ENCODE measurements at regions not wholly inside any gene's neighbourhood (a gene's known extent, or its start where the extent isn't known, plus 50 kb on each side); places are given as distances from the start of the nearest gene placed in this dataset.

GRCh38 chr15:61685971-61686370 lies 374.3 kb downstream of the VPS13C start:
- no peak overlapping the region for H3K4me3 ChIP-seq (ENCODE audit: low read length)
- DNase-seq (ENCODE audit: low read depth): no peak
- no peak for TF ChIP-seq CTCF (IDR thresholded peaks at IDR 0.05; ENCODE audit: insufficient read depth, low read depth, low read length, missing control alignments)

GRCh38 chr15:61685534-61685933 lies 374.7 kb downstream of the VPS13C start:
- no peak for TF ChIP-seq CTCF (IDR thresholded peaks at IDR 0.05; ENCODE audit: insufficient read depth, low read depth, low read length, missing control alignments)
- no peak overlapping the region for H3K4me3 ChIP-seq (ENCODE audit: low read length)
- peak; percentile 46 for DNase-seq (ENCODE audit: low read depth)

- no peak for DNase-seq (ENCODE audit: low read depth)
- TF ChIP-seq CTCF (IDR thresholded peaks at IDR 0.05; ENCODE audit: insufficient read depth, low read depth, low read length, missing control alignments): no peak
Observed at GRCh38 chr15:61684749-61685467, 375.3 kb downstream of the VPS13C start.

GRCh38 chr15:61682891-61683735 lies 377.1 kb downstream of the VPS13C start:
- H3K4me3 ChIP-seq (ENCODE audit: low read length): no peak overlapping the region
- DNase-seq (ENCODE audit: low read depth): no peak
- no peak for TF ChIP-seq CTCF (IDR thresholded peaks at IDR 0.05; ENCODE audit: insufficient read depth, low read depth, low read length, missing control alignments)

More at GRCh38 chr15:61684749-61685467, 375.3 kb downstream of the VPS13C start:
- no peak overlapping the region for H3K4me3 ChIP-seq (ENCODE audit: low read length)

GRCh38 chr15:61681676-61682075 lies 378.6 kb downstream of the VPS13C start:
- DNase-seq (ENCODE audit: low read depth): no peak
- no peak overlapping the region for H3K4me3 ChIP-seq (ENCODE audit: low read length)
- no peak for TF ChIP-seq CTCF (IDR thresholded peaks at IDR 0.05; ENCODE audit: insufficient read depth, low read depth, low read length, missing control alignments)

- DNase-seq (ENCODE audit: low read depth): no peak
- TF ChIP-seq CTCF (IDR thresholded peaks at IDR 0.05; ENCODE audit: insufficient read depth, low read depth, low read length, missing control alignments): no peak
- H3K4me3 ChIP-seq (ENCODE audit: low read length): no peak overlapping the region
Observed at GRCh38 chr15:61681038-61681418, 379.2 kb downstream of the VPS13C start.

All from epithelial cell of esophagus (primary cell).